Fibroblast of lung (primary cell): ENCODE measurements at regions not wholly inside any gene's neighbourhood (a gene's known extent, or its start where the extent isn't known, plus 50 kb on each side); places are given as distances from the start of the nearest gene placed in this dataset.

Experiments
- DNase-seq, 2 donors: peaks; one replicate each; pipeline versions ENCODE4 v3.0.0 to v3.0.0-alpha.2; 2010; ENCODE audit warnings: low read depth in 2 of 2
- H2AFZ ChIP-seq: 2 replicates; pipeline ENCODE4 v1.5.1; 2012; ENCODE audit warnings: low read length, control low read depth, inconsistent platforms
- H3K27ac ChIP-seq: 2 replicates; pipeline ENCODE4 v1.5.1; 2011; ENCODE audit warnings: low read length, control low read depth; ENCODE audit not compliant: insufficient read depth
- H3K27me3 ChIP-seq: 2 replicates; pipeline ENCODE4 v1.5.1; 2011; ENCODE audit warnings: mild to moderate bottlenecking, low read length; ENCODE audit not compliant: control insufficient read depth, insufficient read depth
- H3K36me3 ChIP-seq: 2 replicates; pipeline ENCODE4 v1.5.1; 2011; ENCODE audit warnings: low read length; ENCODE audit not compliant: control insufficient read depth, insufficient read depth
- H3K4me1 ChIP-seq: 2 replicates; pipeline ENCODE4 v1.5.1; 2011; ENCODE audit warnings: low read length; ENCODE audit not compliant: control insufficient read depth, insufficient read depth; ENCODE audit errors: extremely low read depth
- H3K4me2 ChIP-seq: 2 replicates; pipeline ENCODE4 v1.5.1; 2011; ENCODE audit warnings: low read length, control low read depth; ENCODE audit not compliant: insufficient read depth; ENCODE audit errors: extremely low read depth
- H3K4me3 ChIP-seq, 4 experiments: fragments of 200-600 bp in 1 of 4; sonication (generic) in 1 of 4; replicated peaks in 1 of 4; 2 replicates each; pipeline ENCODE4 v1.5.1; 2011 to 2016; ENCODE audit warnings: low read length in 4 of 4, low read depth in 3 of 4, mild to moderate bottlenecking in 3 of 4, control low read depth in 2 of 4, inconsistent platforms in 1 of 4, mixed read lengths in 1 of 4; ENCODE audit not compliant: insufficient read depth in 1 of 4; ENCODE audit errors: control extremely low read depth in 1 of 4
- H3K79me2 ChIP-seq: 2 replicates; pipeline ENCODE4 v1.5.1; 2012; ENCODE audit warnings: mild to moderate bottlenecking, low read length, inconsistent platforms; ENCODE audit not compliant: control insufficient read depth, insufficient read depth
- H3K9ac ChIP-seq: 2 replicates; pipeline ENCODE4 v1.5.1; 2011; ENCODE audit warnings: mild to moderate bottlenecking, low read length, control low read depth; ENCODE audit not compliant: insufficient read depth
- H3K9me3 ChIP-seq: 2 replicates; pipeline ENCODE4 v1.5.1; 2012; ENCODE audit warnings: low read depth, low read length; ENCODE audit not compliant: control insufficient read depth, insufficient read depth
- H4K20me1 ChIP-seq: 2 replicates; pipeline ENCODE4 v1.5.1; 2011; ENCODE audit warnings: low read length; ENCODE audit not compliant: control insufficient read depth, insufficient read depth; ENCODE audit errors: extremely low read depth
- EZH2 ChIP-seq: IDR thresholded peaks from 2 replicates; pipeline ENCODE4 v1.5.1; 2012; ENCODE audit warnings: low read length, control low read depth, mild to moderate bottlenecking; ENCODE audit errors: missing control alignments
- TF ChIP-seq, protein P1 (sequence below), 2 donors: IDR thresholded peaks in 1 of 2; conservative IDR thresholded peaks in 1 of 2; 1 replicate in 1 of 2; 2 replicates in 1 of 2; pipeline ENCODE4 v1.5.1; 2011 to 2012; ENCODE audit warnings: low read length in 2 of 2, control low read depth in 1 of 2, inconsistent platforms in 1 of 2, low read depth in 1 of 2, mild to moderate bottlenecking in 1 of 2

DNA sequence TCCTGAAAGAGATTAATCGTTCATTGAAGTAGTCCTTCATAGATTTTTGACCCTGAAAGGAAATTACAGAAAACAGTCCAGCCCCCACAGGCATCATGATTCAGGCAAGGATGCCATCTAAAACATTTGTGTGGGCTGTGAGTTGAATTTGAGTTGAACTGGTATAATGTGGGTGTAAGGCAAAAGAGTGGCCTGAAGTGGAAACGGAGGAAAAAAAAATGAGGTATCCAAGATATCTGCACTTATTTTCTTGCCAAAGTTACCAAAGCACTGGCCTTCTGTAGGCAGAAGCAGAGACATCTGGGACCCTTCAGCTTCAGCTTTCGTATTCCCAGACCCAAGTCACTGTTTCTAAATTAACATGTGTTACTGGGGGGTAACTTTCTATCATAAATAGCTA is 105.1 kb upstream of the DIO2 start:
- peak; percentile 39 to 88 for DNase-seq
- no peaks in the 10 kb centered on the region for H3K4me1 ChIP-seq
- no peaks in the 10 kb centered on the region for H3K36me3 ChIP-seq
- H2AFZ ChIP-seq: no peak overlapping the region
- no peaks in the 10 kb centered on the region for H3K27me3 ChIP-seq
- no peak overlapping the region for H3K4me3 ChIP-seq
- no peaks in the 10 kb centered on the region for H4K20me1 ChIP-seq
- no peaks in the 10 kb centered on the region for H3K9me3 ChIP-seq
- H3K27ac ChIP-seq: no peak overlapping the region
- TF ChIP-seq, protein P1, sequence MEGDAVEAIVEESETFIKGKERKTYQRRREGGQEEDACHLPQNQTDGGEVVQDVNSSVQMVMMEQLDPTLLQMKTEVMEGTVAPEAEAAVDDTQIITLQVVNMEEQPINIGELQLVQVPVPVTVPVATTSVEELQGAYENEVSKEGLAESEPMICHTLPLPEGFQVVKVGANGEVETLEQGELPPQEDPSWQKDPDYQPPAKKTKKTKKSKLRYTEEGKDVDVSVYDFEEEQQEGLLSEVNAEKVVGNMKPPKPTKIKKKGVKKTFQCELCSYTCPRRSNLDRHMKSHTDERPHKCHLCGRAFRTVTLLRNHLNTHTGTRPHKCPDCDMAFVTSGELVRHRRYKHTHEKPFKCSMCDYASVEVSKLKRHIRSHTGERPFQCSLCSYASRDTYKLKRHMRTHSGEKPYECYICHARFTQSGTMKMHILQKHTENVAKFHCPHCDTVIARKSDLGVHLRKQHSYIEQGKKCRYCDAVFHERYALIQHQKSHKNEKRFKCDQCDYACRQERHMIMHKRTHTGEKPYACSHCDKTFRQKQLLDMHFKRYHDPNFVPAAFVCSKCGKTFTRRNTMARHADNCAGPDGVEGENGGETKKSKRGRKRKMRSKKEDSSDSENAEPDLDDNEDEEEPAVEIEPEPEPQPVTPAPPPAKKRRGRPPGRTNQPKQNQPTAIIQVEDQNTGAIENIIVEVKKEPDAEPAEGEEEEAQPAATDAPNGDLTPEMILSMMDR (conservative IDR thresholded peaks at IDR 0.05 in 1 of 2, IDR thresholded peaks at IDR 0.05 in 1 of 2; ENCODE audit: low read depth in 1 of 2, low read length in 2 of 2): no peak
- TF ChIP-seq EZH2: no peak
- no peaks in the 10 kb centered on the region for H3K79me2 ChIP-seq
- H3K4me2 ChIP-seq: no peak overlapping the region
- no peak overlapping the region for H3K9ac ChIP-seq

DNA sequence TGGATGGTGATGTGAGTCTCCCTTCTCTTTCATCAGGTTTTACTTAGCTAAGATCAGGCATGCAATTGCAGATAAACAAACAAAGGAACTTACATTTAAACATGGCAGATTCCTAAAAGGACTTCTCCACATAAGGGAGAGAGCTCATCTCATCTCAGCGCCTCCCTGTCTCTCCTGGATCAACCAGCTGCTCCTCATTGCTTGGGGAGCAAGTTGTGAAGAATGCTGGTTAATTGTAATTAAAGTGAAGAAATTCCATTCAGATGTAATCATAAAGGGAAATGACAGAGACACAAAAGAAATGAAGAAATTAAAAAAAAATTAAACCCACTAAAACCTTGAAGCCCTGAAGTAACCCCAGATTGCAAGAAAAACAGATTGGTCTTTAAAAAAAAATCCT is 104.4 kb upstream of the DIO2 start:
- peak in 1 of 2 donors; percentile 76 for DNase-seq
- Histone ChIP-seq H3K4me2 (no peak overlapping the region), H2AFZ (no peak overlapping the region), H3K27ac (no peak overlapping the region), H3K9ac (no peak overlapping the region), H3K4me3 (no peak overlapping the region), H4K20me1 (no peaks in the 10 kb centered on the region), H3K4me1 (no peaks in the 10 kb centered on the region), H3K79me2 (no peaks in the 10 kb centered on the region), H3K27me3 (no peaks in the 10 kb centered on the region), H3K9me3 (no peaks in the 10 kb centered on the region), H3K36me3 (no peaks in the 10 kb centered on the region)
- TF ChIP-seq, protein P1 (conservative IDR thresholded peaks at IDR 0.05 in 1 of 2, IDR thresholded peaks at IDR 0.05 in 1 of 2; ENCODE audit: low read depth in 1 of 2, low read length in 2 of 2): no peak
- TF ChIP-seq EZH2: no peak

DNA sequence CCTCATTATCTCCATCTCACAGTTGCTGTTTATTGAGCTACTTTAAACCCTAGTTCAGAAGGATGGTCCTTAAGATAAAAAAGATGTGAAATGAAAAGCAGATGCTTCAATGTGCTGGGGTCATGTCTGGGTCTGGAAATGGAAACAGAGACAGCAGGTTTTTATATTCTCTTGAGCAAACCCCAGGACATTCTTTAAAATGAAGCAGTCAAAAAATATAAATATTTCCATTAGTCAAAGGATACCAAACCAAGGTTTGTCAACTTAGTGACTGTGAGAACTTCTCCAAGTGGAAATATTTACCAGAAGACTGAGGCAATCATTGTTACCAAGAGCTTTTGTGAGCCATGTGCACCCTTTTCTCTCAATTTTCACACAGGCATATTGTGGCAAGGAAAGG is 102.5 kb upstream of the DIO2 start:
- Histone ChIP-seq H3K9me3 (no peaks in the 10 kb centered on the region), H4K20me1 (no peaks in the 10 kb centered on the region), H3K27ac (no peak overlapping the region), H2AFZ (no peak overlapping the region), H3K4me3 (no peak overlapping the region), H3K36me3 (no peaks in the 10 kb centered on the region), H3K4me1 (no peaks in the 10 kb centered on the region), H3K9ac (no peak overlapping the region), H3K4me2 (no peak overlapping the region), H3K79me2 (no peaks in the 10 kb centered on the region), H3K27me3 (no peaks in the 10 kb centered on the region)
- DNase-seq: no peak
- no peak for TF ChIP-seq EZH2
- TF ChIP-seq, protein P1 (conservative IDR thresholded peaks at IDR 0.05 in 1 of 2, IDR thresholded peaks at IDR 0.05 in 1 of 2; ENCODE audit: low read depth in 1 of 2, low read length in 2 of 2): no peak
